Epidermal melanocyte (primary cell): ENCODE measurements at regions not wholly inside any gene's neighbourhood (a gene's known extent, or its start where the extent isn't known, plus 50 kb on each side); places are given as distances from the start of the nearest gene placed in this dataset.

Source experiments
- DNase-seq: peaks from one replicate; pipeline ENCODE4 v3.0.0; 2011; ENCODE audit warnings: low spot score; ENCODE audit not compliant: insufficient read length

DNA sequence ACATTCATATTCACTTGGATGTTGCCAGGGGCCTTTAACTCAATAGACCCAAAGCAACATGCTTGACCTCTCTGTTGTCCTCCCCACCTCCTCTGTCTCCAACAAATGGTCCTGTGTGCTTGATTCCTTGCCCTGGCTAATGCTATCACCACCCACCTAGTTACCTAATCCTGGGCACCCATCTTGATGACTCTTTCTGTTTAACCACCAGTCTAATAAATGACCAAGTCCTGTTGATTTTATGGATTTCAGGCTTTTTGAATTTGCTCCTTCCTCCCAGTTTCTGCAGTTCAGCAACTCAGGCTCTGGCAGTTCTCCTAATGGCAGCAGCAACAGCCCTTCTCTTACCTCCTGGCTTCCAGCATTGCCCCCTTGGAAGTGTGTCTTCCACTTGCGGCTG is 246.3 kb upstream of the KLF4 start:
- no peak for DNase-seq

DNA sequence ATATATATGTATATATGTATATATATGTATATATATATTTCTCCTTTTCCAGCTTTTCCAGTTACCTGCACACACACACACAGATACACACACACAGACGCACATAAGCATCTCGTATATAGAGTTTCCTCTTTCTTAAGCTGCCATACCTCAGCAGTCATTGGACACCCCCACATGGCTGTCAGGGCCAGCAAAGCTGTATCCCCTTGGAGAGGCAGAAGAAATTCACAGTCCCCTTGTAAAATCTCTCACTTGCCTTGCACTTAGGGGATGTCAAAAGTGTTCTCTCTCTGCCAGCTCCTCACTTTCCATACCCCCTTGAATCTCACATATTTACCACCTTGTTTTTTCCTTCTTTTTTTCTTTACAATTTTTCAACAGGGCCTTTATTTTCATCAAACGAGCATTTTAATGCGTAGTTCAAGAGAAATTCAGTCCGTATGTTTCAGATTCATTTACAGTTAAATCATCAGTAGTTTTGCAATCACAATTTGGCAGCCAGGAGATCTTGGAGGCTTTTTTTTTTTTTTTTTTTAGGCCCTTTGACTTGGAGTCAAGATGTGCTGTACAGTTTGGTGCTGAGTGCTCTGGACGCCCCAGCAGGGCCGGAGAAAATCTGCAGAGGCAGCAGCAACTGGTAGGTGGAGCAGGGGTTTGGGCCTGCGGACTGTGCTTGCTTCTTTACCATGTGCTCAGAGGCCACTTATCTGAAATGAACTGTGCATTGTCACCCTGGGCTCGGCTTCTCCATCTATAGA is 244.9 kb upstream of the KLF4 start:
- peak; percentile 31 for DNase-seq

DNA sequence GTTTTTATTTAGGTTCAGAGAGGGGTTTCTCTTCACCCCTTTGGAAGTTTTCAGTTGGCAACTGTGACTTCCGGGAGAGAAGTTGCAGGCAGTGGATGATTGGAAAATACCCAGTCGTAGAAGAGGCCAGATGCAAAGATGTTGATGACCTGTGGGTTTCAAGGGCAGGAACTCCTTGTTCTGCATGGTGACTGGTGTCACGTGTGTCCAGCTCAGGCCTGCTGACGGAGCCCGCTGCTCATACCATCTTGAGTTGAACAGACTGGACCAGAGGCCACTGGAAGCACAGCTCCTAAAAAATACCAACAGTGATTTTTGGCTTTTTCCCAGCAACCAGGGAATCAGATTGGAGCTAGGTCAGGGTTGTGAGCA is 243.9 kb upstream of the KLF4 start:
- no peak for DNase-seq

DNA sequence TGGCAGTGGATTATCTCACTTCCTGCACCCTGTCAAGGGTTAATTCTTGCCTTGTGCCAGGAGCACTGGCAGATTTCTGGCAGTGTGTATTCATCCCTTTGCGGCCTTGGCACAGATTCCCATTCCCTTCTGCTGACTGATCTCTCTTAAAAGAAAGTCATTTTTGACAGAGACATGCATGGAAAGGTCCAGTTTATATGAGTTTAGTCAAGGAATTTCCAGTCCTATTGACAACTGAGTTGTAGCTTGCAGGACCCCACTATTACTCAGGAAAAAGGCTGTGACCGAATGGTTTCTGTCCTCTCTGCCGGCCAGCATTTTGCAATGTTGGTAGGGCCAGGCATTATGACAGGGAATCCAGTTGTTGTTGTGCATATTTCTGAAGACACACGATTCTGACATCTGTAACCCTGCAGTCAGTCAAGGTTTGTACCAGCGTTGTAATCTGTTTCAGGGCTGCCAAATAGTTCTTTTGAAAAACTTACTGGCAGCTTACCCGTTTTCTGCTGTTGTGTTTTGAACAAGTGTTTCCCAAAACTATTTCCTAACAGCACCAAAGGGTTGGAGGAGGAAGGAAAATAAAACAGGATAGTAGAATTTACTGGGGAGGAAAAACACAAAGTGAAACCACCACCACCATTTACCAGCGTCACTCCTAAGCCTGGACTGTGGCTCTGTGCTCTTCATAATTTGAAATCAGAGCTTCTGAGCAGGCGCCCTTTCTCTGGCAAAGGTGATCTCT is 243.4 kb upstream of the KLF4 start:
- DNase-seq: peak; percentile 42

DNA sequence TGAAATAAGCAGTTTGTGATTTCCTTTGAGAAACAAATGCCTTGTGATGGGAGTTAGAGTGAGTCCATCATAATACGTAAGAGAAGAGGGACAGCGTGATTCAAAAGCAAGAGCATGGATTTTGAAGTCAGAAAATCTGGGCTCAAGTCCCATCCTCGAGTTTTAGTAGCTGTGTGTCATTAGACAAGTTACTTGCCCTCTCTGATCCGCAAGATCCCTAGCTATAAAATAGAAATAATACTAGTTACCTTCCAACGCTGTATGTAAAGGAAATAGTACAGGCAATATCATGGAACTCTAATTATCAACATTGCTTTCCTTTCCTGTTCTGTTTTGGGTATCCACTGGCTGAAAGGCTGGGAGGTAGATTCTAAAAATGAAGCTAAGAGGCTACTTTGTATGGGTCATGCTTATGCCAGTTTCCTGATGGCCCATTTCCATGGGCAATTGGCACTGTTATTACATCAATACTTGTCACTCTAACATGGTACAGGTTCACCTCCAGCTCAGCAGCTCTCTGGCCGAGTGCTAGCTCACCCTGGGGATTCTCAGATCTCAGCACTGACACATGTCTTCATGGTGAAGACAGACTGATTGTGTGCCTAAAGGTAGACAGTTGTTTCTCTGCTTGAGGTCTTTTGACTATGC is 241.7 kb upstream of the KLF4 start:
- no peak for DNase-seq

DNA sequence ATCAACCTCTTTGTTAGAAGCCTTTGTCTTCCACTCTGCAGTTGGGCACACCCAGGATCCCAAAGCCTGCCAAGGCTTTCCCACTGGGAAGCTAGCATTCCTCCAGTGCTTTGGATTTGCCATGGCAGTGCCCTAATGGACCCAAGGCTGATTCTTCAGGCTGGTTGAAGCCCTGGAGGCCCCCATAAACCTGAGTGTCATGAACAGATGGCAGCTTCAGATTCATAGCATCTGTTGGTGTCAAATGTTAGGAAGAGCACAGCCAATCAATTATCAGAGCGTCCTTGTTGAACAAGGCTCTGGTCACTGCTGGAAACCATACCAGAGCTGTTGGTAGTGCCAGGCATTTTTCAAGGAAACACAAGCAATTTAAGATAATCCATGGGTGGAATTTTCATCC is 241.1 kb upstream of the KLF4 start:
- DNase-seq: no peak

DNA sequence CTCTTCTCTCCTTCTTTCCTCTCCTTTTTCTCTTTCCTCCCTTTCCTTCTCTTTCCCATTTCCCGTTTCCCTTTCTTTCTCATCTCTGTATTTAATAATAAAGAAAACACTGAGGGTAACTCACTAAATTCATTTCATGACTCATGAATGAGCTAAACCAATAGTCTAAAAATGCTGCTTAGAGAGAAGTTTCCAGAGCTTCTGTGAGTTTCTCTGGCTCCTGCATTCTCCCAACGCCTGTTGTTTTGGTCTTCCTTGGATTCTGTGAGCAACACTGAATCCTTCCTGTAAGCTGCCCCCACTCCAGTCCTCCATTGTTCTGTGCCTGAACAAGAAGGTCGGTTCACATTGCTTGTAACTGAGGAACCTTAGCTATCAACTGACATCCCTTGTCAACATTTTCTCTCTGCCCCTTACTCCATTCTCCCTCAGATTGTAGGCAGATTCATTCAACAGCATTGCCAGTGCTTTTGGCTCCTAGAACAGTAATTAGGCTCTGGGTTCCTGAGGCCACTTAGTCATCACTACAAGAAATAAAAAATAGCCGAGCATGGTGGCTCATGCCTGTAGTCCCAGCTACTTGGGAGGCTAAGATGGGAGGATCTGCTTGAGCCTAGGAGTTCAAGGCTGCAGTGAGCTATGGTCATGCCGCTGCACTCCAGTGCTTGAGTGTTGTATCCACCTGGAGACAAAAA is 237.7 kb upstream of the KLF4 start:
- DNase-seq: no peak

DNA sequence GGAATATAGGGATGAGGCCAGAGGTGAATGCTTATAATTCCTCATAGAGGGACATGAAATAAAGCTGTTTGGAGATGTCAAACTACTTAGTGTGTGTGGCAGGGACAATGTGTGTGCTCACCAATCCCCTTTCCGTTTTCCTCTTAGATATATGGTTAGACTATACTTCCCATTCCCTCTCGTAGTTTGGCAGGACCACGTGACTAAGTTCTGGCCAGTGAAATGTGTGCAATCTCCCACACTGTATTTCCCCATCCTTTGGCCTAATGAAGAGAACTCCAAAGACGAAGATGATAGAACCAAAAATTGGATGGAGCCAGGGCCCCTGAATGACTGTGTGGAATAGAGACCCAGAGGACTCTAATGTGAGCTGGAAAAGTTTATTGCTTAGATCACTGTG is 233.4 kb upstream of the KLF4 start:
- no peak for DNase-seq

DNA sequence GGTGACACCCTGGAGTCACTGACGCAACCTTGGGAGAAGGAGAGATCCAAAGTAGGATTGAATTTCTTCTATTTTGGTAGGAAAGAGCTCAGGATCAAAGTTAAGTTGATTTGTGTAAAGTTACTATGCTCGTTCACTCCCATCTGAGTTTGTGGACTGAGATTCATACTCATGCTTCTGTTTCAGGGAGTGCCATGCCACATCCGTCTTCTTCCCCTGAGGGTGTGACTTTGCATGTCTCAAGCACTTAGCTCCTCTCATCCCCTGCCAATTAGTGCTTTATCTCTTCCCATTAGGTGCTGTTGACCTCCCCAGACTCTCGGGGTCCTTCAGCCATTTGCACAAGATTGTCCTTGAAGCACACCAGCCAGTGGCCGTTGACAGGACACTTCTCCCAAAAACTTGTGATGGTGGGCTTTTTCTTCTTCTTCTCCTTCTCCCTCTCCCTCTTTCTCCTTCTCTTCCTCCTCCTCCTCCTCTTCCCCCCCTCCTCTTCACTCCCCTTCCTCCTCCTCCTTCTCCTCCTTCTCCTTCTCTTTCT is 232.2 kb upstream of the KLF4 start:
- no peak for DNase-seq

DNA sequence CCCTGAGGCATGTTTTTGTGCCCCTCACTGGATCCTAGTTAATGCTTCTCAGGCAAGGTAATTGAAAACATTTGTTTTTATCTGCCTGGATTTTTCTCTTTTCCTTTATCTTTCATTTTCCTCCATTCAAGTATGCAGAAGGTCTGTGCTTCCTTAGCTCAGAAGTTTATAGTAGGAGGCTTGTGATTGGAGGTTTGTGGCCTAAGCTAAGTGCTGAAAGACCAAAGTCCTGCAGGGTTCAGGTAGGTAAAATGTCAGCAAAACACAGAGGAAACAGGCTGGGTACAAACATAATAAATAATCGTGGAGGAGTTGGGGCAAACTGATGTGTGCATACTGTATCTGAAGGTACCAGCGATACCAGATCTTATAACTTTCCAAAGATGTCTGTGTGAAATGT is 230.9 kb upstream of the KLF4 start:
- DNase-seq: no peak

DNA sequence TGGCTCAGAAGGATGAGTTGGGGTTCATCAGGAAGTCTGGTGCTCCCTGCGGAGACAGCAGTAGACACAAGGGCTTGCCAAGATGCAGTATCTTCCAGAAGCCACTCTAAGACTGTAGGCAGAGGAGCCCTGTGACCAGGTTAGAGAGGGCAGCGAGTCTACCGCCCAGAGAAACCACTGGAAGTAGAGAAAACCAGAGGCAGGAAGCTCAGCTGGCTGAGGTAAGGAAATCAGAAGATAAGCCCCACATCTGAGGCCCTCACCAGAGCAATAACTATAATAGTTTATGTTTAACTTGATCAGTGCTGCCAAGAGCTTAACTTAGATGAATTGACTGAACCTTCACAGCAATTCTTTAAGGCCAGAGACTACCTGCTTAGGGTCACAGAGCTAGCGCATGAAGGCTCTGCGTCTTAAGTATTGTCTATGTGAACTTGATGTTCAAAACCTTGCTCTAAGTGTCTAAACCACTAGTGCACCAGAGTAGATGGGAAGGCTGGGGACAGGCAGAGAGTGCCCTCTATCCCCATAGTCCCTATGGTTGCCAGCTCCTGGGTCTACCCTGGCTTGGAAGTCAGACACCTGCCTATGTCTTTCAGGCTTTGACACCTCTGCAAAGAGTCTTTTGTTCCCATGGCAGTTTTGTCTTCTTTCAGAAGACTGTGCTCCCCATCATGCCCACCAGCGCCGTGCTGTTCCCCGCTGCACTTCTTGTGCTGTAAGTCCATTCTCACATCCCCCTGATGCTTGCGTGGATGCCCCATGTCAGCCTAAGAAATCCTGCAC is 228.2 kb upstream of the KLF4 start:
- DNase-seq: no peak

DNA sequence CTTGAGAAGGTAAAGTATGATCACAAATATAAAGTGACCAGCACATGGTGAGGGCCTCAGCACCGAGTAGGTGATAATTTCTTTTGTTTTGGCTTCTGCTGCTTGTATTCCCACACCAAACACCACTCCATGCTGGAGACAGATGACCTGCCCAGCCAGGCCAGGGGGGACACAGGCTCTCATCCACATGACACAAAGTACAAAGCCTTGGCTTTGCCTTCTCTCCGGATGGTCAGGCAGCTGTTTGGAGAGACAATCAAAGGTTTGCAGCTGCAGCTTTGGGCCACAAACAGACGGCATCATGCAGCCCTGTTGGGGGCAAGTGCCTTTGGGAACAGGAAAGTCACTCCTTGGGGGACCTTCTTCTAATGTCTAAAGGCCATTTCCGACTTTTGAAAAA is 226.2 kb upstream of the KLF4 start:
- no peak for DNase-seq

DNA sequence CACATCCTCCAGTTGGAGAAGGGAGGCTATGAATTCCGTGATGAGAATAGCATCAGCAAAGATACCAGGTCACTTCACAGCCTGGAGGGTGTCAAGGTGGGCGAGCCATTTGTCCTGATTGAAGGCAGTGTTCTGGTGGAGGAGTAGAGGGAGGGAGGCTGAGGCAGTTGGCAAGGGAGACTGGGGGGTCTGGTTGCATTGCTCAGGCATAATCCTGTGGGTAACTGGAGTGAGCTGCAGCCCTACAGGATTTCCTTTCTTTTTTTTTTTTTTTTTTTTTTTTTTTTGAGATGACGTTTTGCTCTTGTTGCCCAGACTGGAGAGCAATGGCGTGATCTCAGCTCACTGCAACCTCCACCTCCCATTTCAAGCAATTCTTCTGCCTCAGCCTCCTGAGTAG is 223.9 kb upstream of the KLF4 start:
- no peak for DNase-seq

DNA sequence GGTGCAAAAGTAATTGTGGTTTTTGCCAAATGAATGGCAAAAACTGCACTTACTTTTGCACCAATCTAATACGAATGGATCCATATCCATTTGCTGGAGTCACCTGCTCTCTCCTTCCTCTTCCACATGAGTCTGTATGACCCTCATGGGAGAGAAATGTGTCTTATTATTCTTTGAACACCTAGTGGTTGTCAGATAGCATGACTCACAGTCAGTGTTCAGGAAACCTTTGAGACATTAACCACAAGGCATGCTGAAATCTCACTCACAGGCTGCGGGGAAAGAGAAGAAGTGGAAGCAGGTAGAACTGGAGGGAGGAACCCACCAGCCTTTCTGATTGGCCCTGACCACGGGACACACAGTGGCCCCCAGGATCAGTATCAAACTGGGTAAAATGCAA is 222.8 kb upstream of the KLF4 start:
- DNase-seq: no peak

DNA sequence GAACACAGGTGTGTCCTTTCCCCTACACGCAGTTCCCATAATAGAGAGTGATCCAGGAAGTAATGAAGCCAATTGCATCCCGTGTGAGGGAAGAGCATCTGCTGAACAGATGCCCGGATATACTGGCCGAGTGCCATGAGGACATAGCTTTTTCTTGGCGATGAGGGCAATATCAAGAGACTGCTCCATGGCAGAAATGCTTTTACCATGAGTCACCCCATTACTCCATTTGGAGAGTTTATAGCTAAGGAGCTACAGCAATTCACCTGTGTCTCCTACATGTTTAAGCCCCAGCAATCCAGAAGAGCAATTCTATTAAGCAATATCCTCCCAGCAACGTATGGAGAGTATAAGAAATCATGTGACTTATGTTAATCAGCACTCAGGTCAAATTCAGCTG is 222.0 kb upstream of the KLF4 start:
- DNase-seq: peak; percentile 73

DNA sequence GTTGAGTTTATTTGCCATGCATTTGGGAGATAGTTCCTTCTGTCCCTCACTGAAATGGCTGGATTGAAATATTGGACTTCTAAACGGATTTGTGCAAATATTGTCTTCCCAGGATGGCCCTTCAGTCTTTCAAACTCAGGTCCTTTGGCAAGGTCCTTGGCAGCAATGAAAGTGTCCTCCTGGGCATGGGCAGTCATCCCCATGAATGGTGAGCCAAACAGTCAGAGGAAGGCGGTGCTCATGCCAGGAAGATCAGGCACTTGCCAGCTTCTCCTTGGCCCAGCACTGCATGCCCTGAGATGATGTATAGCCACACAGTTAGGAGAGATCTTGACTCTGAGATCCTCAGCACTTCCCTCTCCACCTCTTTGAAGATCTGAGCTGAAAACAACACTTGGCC is 221.4 kb upstream of the KLF4 start:
- DNase-seq: no peak

DNA sequence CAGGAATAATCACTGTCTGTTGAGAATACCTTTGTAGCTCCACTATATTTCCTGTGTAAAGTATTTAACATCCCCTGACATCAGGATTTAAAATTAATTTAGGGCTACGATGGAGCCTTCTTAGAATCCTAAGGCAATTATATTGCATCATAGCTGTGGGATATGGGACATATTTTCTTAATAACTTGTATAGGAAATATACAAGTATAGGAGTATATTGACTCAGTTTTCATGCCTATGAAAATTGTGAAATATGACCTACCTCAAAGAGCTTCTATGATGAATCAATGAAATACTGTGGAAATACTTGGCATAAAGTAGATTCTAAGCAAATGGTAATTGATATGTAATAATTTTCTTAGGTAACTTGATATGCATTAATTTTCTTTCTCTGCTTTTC is 221.0 kb upstream of the KLF4 start:
- DNase-seq: no peak

DNA sequence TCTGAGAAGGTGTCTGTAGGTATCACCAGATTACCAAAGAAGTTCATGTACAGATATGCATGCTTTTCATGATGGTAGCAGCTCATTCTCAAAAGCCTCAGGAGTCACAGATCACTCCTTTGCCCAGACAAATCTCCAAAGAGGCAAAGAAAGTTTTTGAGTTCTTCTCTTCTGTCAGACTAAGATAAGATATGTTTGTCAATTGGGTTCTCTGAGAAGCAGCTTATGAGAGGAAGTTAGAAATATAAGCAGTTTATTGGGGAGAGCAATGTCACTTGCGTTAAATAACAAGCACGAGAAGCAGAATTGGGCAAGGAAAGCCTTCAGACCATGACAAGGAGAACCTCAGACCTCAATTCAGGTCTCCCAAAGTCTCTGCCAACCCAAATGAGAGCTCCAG is 219.2 kb upstream of the KLF4 start:
- no peak for DNase-seq

DNA sequence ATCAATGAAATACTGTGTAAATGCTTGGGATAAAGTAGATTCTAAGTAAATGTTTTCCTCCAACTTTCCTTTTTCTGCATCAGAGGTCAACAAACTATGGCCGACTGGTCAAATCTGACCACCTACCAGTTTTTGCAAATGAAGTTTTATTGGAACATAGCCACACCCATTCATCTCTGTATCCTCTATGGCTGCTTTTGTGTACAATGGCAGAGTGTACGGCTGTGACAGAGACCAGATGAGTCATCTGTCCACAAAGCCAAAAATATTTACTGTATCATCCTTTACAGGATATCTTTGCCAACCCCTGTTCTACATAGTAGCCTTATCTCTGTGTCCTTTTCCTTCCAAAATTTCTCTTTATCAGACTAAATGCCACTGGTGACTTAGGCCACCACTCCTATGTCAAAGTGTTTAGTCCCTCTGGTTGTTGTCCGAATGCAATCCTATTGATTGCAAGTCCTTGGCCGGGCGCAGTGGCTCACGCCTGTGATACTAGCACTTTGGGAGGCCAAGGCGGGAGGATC is 218.4 kb upstream of the KLF4 start:
- no peak for DNase-seq

DNA sequence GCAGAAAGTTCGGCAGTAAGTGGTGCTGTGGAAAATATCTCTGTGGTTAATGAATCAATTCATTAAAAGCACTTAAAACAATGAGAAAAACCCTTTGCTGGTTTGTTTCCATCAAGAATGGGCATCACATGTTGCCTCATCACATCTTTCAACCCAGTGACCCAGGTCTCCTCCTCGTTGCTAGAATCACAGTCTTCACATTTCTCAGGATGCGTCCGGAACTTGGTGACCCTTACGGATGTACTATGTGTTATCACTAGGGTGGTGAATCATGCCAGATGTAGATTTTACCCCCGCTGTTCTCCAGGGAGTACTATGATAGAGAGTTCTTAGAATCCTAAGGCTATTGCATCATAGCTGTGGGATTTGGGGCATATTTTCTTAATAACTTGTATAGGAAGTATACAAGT is 217.9 kb upstream of the KLF4 start:
- DNase-seq: no peak
